Stromal cell of bone marrow (primary cell): ENCODE measurements at regions not wholly inside any gene's neighbourhood (a gene's known extent, or its start where the extent isn't known, plus 50 kb on each side); places are given as distances from the start of the nearest gene placed in this dataset.

Experiments
- DNase-seq: peaks from one replicate; pipeline ENCODE4 v3.0.0-alpha.2; 2012; ENCODE audit warnings: low read depth

- no peak for DNase-seq
Measured at GRCh38 chr4:138021139-138021830, 220.9 kb downstream of the SLC7A11 start.

GRCh38 chr4:138014590-138015288, 227.4 kb downstream of the SLC7A11 start:
- DNase-seq: no peak

- DNase-seq: no peak
Measured at GRCh38 chr4:138013625-138014024, 228.5 kb downstream of the SLC7A11 start.

- no peak for DNase-seq
Measured at GRCh38 chr4:138010639-138011038, 231.5 kb downstream of the SLC7A11 start.

- no peak for DNase-seq
Measured at GRCh38 chr4:138007572-138007971, 234.6 kb downstream of the SLC7A11 start.

- no peak for DNase-seq
Measured at GRCh38 chr4:138005486-138005885, 236.7 kb downstream of the SLC7A11 start.

GRCh38 chr4:138003248-138003647, 238.9 kb downstream of the SLC7A11 start:
- no peak for DNase-seq

GRCh38 chr4:137998666-137999429, 243.3 kb downstream of the SLC7A11 start:
- no peak for DNase-seq

GRCh38 chr4:137997496-137997895, 244.7 kb downstream of the SLC7A11 start:
- DNase-seq: no peak

- no peak for DNase-seq
Measured at GRCh38 chr4:137994853-137995252, 247.3 kb downstream of the SLC7A11 start.

- DNase-seq: no peak
Measured at GRCh38 chr4:137993232-137993631, 248.9 kb downstream of the SLC7A11 start.

- DNase-seq: no peak
Measured at GRCh38 chr4:137981277-137981676, 260.9 kb downstream of the SLC7A11 start.

- no peak for DNase-seq
Measured at GRCh38 chr4:137980641-137981040, 261.5 kb downstream of the SLC7A11 start.

GRCh38 chr4:137979938-137980337, 262.2 kb downstream of the SLC7A11 start:
- no peak for DNase-seq

- DNase-seq: peak; percentile 24
Measured at GRCh38 chr4:137968956-137969678, 273.0 kb downstream of the SLC7A11 start.

GRCh38 chr4:137967480-137968190, 274.5 kb downstream of the SLC7A11 start:
- DNase-seq: no peak

GRCh38 chr4:137966504-137966903, 275.6 kb downstream of the SLC7A11 start:
- no peak for DNase-seq

- DNase-seq: peak; percentile 73
Measured at GRCh38 chr4:137961051-137961438, 281.1 kb downstream of the SLC7A11 start.

GRCh38 chr4:137960371-137961050, 281.6 kb downstream of the SLC7A11 start:
- DNase-seq: peak; percentile 84

- no peak for DNase-seq
Measured at GRCh38 chr4:137957806-137958205, 284.3 kb downstream of the SLC7A11 start.

GRCh38 chr4:137956256-137956655, 285.9 kb downstream of the SLC7A11 start:
- DNase-seq: no peak
